ENCODE measurements at regions not wholly inside any gene's neighbourhood (a gene's known extent, or its start where the extent isn't known, plus 50 kb on each side); places are given as distances from the start of the nearest gene placed in this dataset.

DNA sequence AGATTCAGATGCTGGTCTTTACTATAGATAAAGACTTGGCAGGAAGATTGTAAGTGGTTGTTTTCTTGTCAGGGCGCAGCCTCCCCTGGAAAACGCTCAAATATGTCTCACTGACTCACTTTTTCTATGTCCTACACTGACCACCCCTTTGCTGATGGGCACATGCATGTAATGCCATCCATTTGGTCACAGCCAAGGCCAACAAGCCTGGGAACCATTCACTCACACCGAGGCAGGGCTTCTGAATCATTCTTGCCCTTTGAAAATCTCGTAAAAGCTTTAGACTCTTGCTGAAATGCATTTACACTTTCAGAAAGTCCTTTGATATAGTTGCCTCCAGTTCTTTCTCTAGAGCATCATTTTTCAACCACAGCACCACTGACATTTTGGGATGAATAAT lies 249.4 kb downstream of the ACTL7B start:
- Histone ChIP-seq H3K36me3 (ENCODE audit: control insufficient read depth in 1 of 2, insufficient read depth in 2 of 2, low read length in 2 of 2) (no peaks in the 10 kb centered on the region), H2AFZ (ENCODE audit: low read depth, low read length, poor library complexity, severe bottlenecking) (no peak overlapping the region), H3K27ac (ENCODE audit: low read depth, low read length) (no peak overlapping the region), H3K4me2 (ENCODE audit: low read length) (no peak overlapping the region), H3K79me2 (ENCODE audit: insufficient read depth, low read length) (no peaks in the 10 kb centered on the region), H4K20me1 (ENCODE audit: insufficient read depth) (no peaks in the 10 kb centered on the region), H3K9me2 (ENCODE audit: insufficient read depth) (no peaks in the 10 kb centered on the region), H3K9me3 (ENCODE audit: control insufficient read depth in 1 of 2, insufficient read depth in 1 of 2, low read depth in 1 of 2, low read length in 2 of 2) (no peaks in the 10 kb centered on the region), H3K4me1 (ENCODE audit: control insufficient read depth in 1 of 2, insufficient read depth in 2 of 2, low read length in 2 of 2) (no peaks in the 10 kb centered on the region), H3K4me3 (replicated peaks in 1 of 2; ENCODE audit: low read depth in 1 of 2, low read length in 2 of 2) (no peak overlapping the region), H3K27me3 (ENCODE audit: insufficient read depth, low read length) (no peaks in the 10 kb centered on the region), H3K9ac (ENCODE audit: low read length) (no peak overlapping the region)
- POLR2A ChIA-PET, result no interaction called here
- no peak for TF ChIP-seq EZH2 (IDR thresholded peaks at IDR 0.05)
- no peak for TF ChIP-seq REST (IDR thresholded peaks at IDR 0.05; ENCODE audit: low read depth)
- TF ChIP-seq ATF3 (IDR thresholded peaks at IDR 0.05), result no peak
- no peak for TF ChIP-seq CBX3 (IDR thresholded peaks at IDR 0.05; ENCODE audit: low read depth)
- no peak for TF ChIP-seq POLR2AphosphoS5 (IDR thresholded peaks at IDR 0.05; ENCODE audit: low read depth, low read length)
- no peak for TF ChIP-seq ZFX (IDR thresholded peaks at IDR 0.05)
- no peak for TF ChIP-seq FOSL1 (IDR thresholded peaks at IDR 0.05; ENCODE audit: low read depth)
- no peak for TF ChIP-seq POLR2A (IDR thresholded peaks at IDR 0.05; ENCODE audit: borderline replicate concordance, extremely low read depth, insufficient read depth, insufficient read length)
- TF ChIP-seq, protein P1, sequence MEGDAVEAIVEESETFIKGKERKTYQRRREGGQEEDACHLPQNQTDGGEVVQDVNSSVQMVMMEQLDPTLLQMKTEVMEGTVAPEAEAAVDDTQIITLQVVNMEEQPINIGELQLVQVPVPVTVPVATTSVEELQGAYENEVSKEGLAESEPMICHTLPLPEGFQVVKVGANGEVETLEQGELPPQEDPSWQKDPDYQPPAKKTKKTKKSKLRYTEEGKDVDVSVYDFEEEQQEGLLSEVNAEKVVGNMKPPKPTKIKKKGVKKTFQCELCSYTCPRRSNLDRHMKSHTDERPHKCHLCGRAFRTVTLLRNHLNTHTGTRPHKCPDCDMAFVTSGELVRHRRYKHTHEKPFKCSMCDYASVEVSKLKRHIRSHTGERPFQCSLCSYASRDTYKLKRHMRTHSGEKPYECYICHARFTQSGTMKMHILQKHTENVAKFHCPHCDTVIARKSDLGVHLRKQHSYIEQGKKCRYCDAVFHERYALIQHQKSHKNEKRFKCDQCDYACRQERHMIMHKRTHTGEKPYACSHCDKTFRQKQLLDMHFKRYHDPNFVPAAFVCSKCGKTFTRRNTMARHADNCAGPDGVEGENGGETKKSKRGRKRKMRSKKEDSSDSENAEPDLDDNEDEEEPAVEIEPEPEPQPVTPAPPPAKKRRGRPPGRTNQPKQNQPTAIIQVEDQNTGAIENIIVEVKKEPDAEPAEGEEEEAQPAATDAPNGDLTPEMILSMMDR (IDR thresholded peaks at IDR 0.05 in 2 of 3, conservative IDR thresholded peaks at IDR 0.05 in 1 of 3; ENCODE audit: borderline replicate concordance in 1 of 3, insufficient read depth in 1 of 3, low read depth in 2 of 3, low read length in 2 of 3), result no peak
- no peak for TF ChIP-seq SP1 (IDR thresholded peaks at IDR 0.05; ENCODE audit: low read depth)
- no peak for TF ChIP-seq ZBTB33 (IDR thresholded peaks at IDR 0.05; ENCODE audit: extremely low read depth, insufficient replicate concordance, low read length)
- TF ChIP-seq SRF (IDR thresholded peaks at IDR 0.05; ENCODE audit: low read depth), result no peak
- no peak for TF ChIP-seq JUND (IDR thresholded peaks at IDR 0.05)
- no peak for TF ChIP-seq ZNF274 (IDR thresholded peaks at IDR 0.05; ENCODE audit: low read depth, low read length)
- no peak for TF ChIP-seq CEBPB (IDR thresholded peaks at IDR 0.05; ENCODE audit: low read depth)
- no peak for ATAC-seq
- RAD21 ChIA-PET (ENCODE audit: low non-redundant PET in 1 of 2, low total read pairs in 2 of 2, uncharacterized antibody in 2 of 2, unreplicated experiment in 2 of 2), result no interaction called here
- BruUV-seq (replicated peaks), result no TSS peak
- DNase-seq (ENCODE audit: low read depth, low spot score), result no peak
- CTCF ChIA-PET, result no interaction called here
- intact Hi-C loops (cut with micrococcal nuclease), result no loop called here

Measured in HCT116 (cell line).